B cell (primary cell): ENCODE measurements at regions not wholly inside any gene's neighbourhood (a gene's known extent, or its start where the extent isn't known, plus 50 kb on each side); places are given as distances from the start of the nearest gene placed in this dataset.

Experiments used
- ATAC-seq: fragments of 200-7000 bp; cut with Tn5 transposase; one replicate; pipeline ENCODE4 v1.10.0; 2021; ENCODE audit warnings: low read depth, mild to moderate bottlenecking, moderate number of reproducible peaks, moderate library complexity
- CTCF ChIA-PET: fragments of 350-600 bp; sonication (Branson Sonifier 250); formaldehyde crosslinking; loops from one replicate; lab custom pipeline; 2021; ENCODE audit warnings: antibody characterized with exemption, inconsistent platforms; lab: Charles Lee
- POLR2A ChIA-PET: fragments of 350-600 bp; sonication (Branson Sonifier 250); formaldehyde crosslinking; loops from one replicate; lab custom pipeline; 2021; ENCODE audit warnings: antibody characterized with exemption; lab: Charles Lee
- DNase-seq: peaks from one replicate; pipeline ENCODE4 v3.0.0; 2013
- H2AFZ ChIP-seq: 2 replicates; pipeline ENCODE4 v1.6.1; 2012; ENCODE audit warnings: mild to moderate bottlenecking, low read depth, low read length; ENCODE audit not compliant: insufficient read depth, poor library complexity, severe bottlenecking
- H3K27ac ChIP-seq, 2 donors: 1 replicate in 1 of 2; 2 replicates in 1 of 2; pipeline ENCODE4 v1.5.1; 2012 to 2013; ENCODE audit warnings: low read length in 2 of 2, mild to moderate bottlenecking in 2 of 2, moderate library complexity in 1 of 2
- H3K27me3 ChIP-seq, 4 experiments: fragments of 200-600 bp in 1 of 4; sonication (generic) in 1 of 4; replicated peaks in 1 of 4; 1 replicate in 2 of 4; 2 replicates in 2 of 4; pipeline versions ENCODE4 v1.6.1 to v1.7.0; 2013 to 2016; ENCODE audit warnings: low read length in 3 of 4, mild to moderate bottlenecking in 2 of 4, mixed read lengths in 1 of 4, moderate library complexity in 1 of 4; ENCODE audit not compliant: insufficient read depth in 4 of 4, control insufficient read depth in 3 of 4; ENCODE audit errors: control extremely low read depth in 1 of 4
- H3K36me3 ChIP-seq, 2 experiments: replicated peaks in 1 of 2; 1 replicate in 1 of 2; 2 replicates in 1 of 2; pipeline versions ENCODE4 v1.6.1 to v1.7.1; 2013; ENCODE audit warnings: low read length in 1 of 2; ENCODE audit not compliant: insufficient read depth in 2 of 2, control insufficient read depth in 1 of 2; ENCODE audit errors: control extremely low read depth in 1 of 2, extremely low read depth in 1 of 2
- H3K4me1 ChIP-seq, 2 donors: fragments of 200-600 bp in 1 of 2; sonication (generic) in 1 of 2; 1 replicate in 1 of 2; 2 replicates in 1 of 2; pipeline versions ENCODE4 v1.5.1 to v1.6.1; 2013 to 2017; ENCODE audit warnings: low read length in 2 of 2; ENCODE audit not compliant: control insufficient read depth in 2 of 2, insufficient read depth in 2 of 2
- H3K4me2 ChIP-seq: replicated peaks from 2 replicates; pipeline ENCODE3; 2012; ENCODE audit warnings: mild to moderate bottlenecking, low read depth, low read length; ENCODE audit not compliant: poor library complexity, severe bottlenecking
- H3K4me3 ChIP-seq, 5 experiments: fragments of 200-600 bp in 1 of 5; sonication (generic) in 1 of 5; 1 replicate in 3 of 5; 2 replicates in 2 of 5; pipeline versions ENCODE4 v1.5.1 to v1.7.0; 2011 to 2016; ENCODE audit warnings: low read length in 4 of 5, mild to moderate bottlenecking in 4 of 5, low read depth in 2 of 5, control low read depth in 1 of 5, moderate library complexity in 1 of 5; ENCODE audit not compliant: insufficient read depth in 1 of 5; ENCODE audit errors: control extremely low read depth in 1 of 5, extremely low read depth in 1 of 5
- H3K79me2 ChIP-seq: fragments of 200-600 bp; sonication (generic); one replicate; pipeline ENCODE4 v1.6.0; 2016; ENCODE audit warnings: low read length; ENCODE audit not compliant: control insufficient read depth, insufficient read depth
- H3K9ac ChIP-seq: fragments of 200-600 bp; sonication (generic); 2 replicates; pipeline ENCODE4 v1.6.1; 2017; ENCODE audit warnings: mild to moderate bottlenecking, low read length, moderate library complexity
- H3K9me3 ChIP-seq, 3 donors: one replicate each; pipeline versions ENCODE4 v1.6.1 to v1.7.1; 2013; ENCODE audit warnings: low read length in 2 of 3; ENCODE audit not compliant: control insufficient read depth in 2 of 3, insufficient read depth in 1 of 3; ENCODE audit errors: control extremely low read depth in 1 of 3
- H4K20me1 ChIP-seq: 2 replicates; pipeline ENCODE4 v1.6.0; 2012; ENCODE audit warnings: mild to moderate bottlenecking, low read length; ENCODE audit not compliant: insufficient read depth, control insufficient read depth, poor library complexity, severe bottlenecking
- H3K27ac Mint-ChIP-seq: one replicate; pipeline ENCODE4 v1.8.0; 2021; ENCODE audit warnings: mixed read lengths
- H3K27me3 Mint-ChIP-seq: one replicate; pipeline ENCODE4 v1.8.0; 2021; ENCODE audit warnings: mixed read lengths
- H3K4me1 Mint-ChIP-seq: one replicate; pipeline ENCODE4 v1.8.0; 2021; ENCODE audit warnings: mixed read lengths
- H3K4me3 Mint-ChIP-seq: one replicate; pipeline ENCODE4 v1.8.0; 2021; ENCODE audit warnings: mixed read lengths
- H3K9me3 Mint-ChIP-seq: one replicate; pipeline ENCODE4 v1.8.0; 2022; ENCODE audit warnings: mixed read lengths; ENCODE audit not compliant: insufficient read depth
- EZH2 ChIP-seq: IDR thresholded peaks from 2 replicates; pipeline ENCODE4 v1.6.1; 2012; ENCODE audit warnings: borderline replicate concordance, low read depth, mild to moderate bottlenecking, moderate library complexity, low read length; ENCODE audit not compliant: insufficient read depth, poor library complexity, severe bottlenecking
- WGBS: methylation state at CpG from one replicate; pipeline ENCODE4 v1.1.5; 2013; ENCODE audit warnings: missing lambda C conversion rate; ENCODE audit not compliant: insufficient coverage; 5-methylcytosine and 5-hydroxymethylcytosine counted together
- intact Hi-C: fragments of 100-400 bp; cut with micrococcal nuclease; formaldehyde crosslinking; loops from one replicate; pipeline ENCODE4 v1.10.0; 2022
- TF ChIP-seq, protein P1 (sequence below): fragments of 200-600 bp; IDR thresholded peaks from one replicate; pipeline ENCODE4 v1.8.0; 2022; ENCODE audit warnings: antibody characterized with exemption, mild to moderate bottlenecking

DNA sequence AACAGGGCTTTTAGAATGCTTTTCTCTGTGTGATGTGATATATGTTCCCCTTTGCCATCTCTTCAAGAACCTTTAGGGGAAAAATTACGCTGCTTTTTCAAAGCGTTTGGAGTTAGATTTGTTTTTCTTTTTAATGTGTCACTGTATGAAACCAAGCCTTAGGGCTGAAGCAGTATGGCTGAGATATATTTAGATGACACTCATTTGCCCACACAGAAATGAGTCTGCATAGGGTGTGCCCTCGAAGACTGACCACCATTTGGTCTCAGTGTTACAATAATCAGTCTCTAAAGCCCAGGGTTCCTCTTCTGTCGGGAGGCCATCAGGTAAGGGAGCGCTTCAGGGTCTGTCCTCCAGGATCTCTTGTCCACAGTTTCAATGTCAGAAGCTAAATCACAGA is 213.0 kb upstream of the NCAM1 start:
- no peak for DNase-seq
- CTCF ChIA-PET, result no interaction called here
- H3K27ac Mint-ChIP-seq, result no peak overlapping the region

DNA sequence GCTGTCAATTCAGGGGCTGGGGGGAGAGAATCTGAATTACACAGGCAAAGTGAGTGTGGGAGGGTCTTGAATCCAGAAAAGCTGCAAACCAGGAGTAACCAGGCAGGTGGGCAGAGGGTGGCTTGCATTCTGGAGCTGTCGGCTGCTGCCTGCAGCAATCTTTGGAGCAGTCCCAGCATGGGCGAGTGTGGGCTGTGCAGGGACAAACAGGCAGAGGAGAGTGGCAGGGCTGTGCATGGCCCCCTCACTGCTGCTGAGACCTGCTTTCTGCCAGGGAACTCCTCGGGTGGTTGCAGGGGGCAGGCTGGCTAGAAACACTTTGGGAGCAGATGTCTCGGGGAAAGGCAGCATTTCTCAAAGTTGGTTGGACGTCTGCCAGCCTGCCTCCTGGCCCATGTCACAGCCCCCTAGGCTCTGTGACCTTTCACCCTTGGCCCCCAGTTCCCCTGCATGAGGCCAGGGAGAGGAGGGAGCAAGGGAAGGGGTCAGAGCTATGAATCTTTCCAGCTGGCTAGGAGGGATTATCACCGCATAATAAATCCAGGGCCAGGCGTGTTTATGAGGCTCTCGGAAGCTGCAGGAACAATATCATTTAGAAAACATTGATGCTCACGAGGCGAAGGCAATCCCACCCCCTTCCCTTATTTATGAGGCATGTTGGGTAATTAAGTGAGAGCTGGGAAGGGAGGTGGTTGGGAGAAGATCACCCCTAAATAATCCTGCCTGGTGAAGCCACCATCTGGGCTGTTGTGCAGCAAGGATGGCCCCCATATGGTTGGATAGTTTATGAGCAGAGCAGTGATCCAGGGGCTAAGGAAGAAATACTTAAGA is 212.3 kb upstream of the NCAM1 start:
- Histone ChIP-seq H3K36me3 (no peaks in the 10 kb centered on the region), H3K9me3 (peaks cover 0 to 3% (median 0%) of the 10 kb centered on the region in 3 donors), H3K79me2 (no peaks in the 10 kb centered on the region), H3K4me3 (no peak overlapping the region), H4K20me1 (no peaks in the 10 kb centered on the region), H3K4me2 (no peak overlapping the region), H3K9ac (no peak overlapping the region), H2AFZ (no peak overlapping the region), H3K27me3 (no peaks in the 10 kb centered on the region), H3K4me1 (no peaks in the 10 kb centered on the region), H3K27ac (no peak overlapping the region)
- H3K9me3 Mint-ChIP-seq, result no peaks in the 10 kb centered on the region
- ChIA-PET POLR2A (no interaction called here), CTCF (no interaction called here)
- no peak for DNase-seq
- TF ChIP-seq, protein P1, sequence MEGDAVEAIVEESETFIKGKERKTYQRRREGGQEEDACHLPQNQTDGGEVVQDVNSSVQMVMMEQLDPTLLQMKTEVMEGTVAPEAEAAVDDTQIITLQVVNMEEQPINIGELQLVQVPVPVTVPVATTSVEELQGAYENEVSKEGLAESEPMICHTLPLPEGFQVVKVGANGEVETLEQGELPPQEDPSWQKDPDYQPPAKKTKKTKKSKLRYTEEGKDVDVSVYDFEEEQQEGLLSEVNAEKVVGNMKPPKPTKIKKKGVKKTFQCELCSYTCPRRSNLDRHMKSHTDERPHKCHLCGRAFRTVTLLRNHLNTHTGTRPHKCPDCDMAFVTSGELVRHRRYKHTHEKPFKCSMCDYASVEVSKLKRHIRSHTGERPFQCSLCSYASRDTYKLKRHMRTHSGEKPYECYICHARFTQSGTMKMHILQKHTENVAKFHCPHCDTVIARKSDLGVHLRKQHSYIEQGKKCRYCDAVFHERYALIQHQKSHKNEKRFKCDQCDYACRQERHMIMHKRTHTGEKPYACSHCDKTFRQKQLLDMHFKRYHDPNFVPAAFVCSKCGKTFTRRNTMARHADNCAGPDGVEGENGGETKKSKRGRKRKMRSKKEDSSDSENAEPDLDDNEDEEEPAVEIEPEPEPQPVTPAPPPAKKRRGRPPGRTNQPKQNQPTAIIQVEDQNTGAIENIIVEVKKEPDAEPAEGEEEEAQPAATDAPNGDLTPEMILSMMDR, result no peak
- TF ChIP-seq EZH2, result no peak
- 61% methylated on average over 5 of the region's 10 CpGs for WGBS
- ATAC-seq, result no peak
- H3K4me3 Mint-ChIP-seq, result no peak overlapping the region
- H3K27me3 Mint-ChIP-seq, result peaks cover 20% of the 10 kb centered on the region
- no peaks in the 10 kb centered on the region for H3K4me1 Mint-ChIP-seq
- intact Hi-C loops, result no loop called here
- H3K27ac Mint-ChIP-seq, result no peak overlapping the region

More for the DNA sequence above, 213.0 kb upstream of the NCAM1 start:
- POLR2A ChIA-PET, result no interaction called here
- no peaks in the 10 kb centered on the region for H4K20me1 ChIP-seq
- intact Hi-C loops, result no loop called here
- H3K79me2 ChIP-seq, result no peaks in the 10 kb centered on the region
- H2AFZ ChIP-seq, result no peak overlapping the region
- TF ChIP-seq, protein P1, result no peak
- no peak for TF ChIP-seq EZH2
- H3K27me3 ChIP-seq, result no peaks in the 10 kb centered on the region
- no peak overlapping the region for H3K4me2 ChIP-seq
- H3K4me3 ChIP-seq, result no peak overlapping the region
- H3K9ac ChIP-seq, result no peak overlapping the region
- Mint-ChIP-seq H3K27me3 (peaks cover 21% of the 10 kb centered on the region), H3K4me3 (no peak overlapping the region), H3K9me3 (no peaks in the 10 kb centered on the region), H3K4me1 (no peaks in the 10 kb centered on the region)
- H3K27ac ChIP-seq, result no peak overlapping the region
- H3K9me3 ChIP-seq, result peaks cover 0 to 3% (median 0%) of the 10 kb centered on the region in 3 donors
- WGBS, result 81% methylated on average over 4 of the region's 5 CpGs
- no peaks in the 10 kb centered on the region for H3K36me3 ChIP-seq
- ATAC-seq, result no peak
- no peaks in the 10 kb centered on the region for H3K4me1 ChIP-seq
